CD4-positive, alpha-beta T cell treated with Interleukin-2 at 100 ng/mL for 4 hours (primary cell): ENCODE measurements at regions not wholly inside any gene's neighbourhood (a gene's known extent, or its start where the extent isn't known, plus 50 kb on each side); places are given as distances from the start of the nearest gene placed in this dataset.

Source experiments
- DNase-seq: peaks from one replicate; pipeline ENCODE4 v3.0.0-alpha.2; 2020; ENCODE audit warnings: low spot score

DNA sequence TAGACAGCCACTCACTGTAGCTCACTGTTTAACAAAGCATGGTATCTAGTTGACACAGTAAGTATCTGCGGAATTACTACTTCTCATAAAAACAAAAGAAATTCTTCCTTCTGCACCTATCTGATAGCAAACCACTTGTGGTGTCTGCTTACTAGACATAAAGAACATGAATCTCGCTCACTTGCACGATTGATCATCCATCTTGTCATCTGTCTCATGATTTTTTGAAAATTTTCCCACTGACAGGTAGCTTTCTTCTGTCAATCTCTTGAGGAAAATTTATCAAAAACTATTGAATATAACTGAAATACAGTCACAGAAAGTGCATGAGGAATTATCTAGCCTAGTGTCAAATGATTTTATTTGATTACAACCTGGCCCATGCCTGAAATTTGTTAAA, 291.6 kb upstream of the ANO3 start:
- DNase-seq: no peak

DNA sequence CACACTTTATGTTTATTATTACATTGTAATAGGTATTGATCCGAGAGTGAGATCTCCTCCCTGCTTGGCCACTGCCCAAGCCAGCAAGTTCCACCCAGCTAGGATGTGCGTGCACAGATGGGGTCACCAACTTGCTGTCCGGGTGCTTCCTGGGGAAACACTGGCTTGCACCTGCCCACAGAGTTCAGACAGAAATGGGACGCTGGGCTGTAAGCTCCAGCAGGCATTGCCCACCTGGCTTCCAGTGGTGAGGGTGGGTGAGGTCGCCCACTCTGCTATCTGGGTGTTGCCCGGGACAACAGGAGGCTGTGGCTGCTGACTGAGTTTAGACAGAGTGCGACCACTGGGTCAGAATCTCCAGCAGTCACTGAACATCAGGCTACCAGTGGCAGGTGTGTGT, 289.8 kb upstream of the ANO3 start:
- no peak for DNase-seq

DNA sequence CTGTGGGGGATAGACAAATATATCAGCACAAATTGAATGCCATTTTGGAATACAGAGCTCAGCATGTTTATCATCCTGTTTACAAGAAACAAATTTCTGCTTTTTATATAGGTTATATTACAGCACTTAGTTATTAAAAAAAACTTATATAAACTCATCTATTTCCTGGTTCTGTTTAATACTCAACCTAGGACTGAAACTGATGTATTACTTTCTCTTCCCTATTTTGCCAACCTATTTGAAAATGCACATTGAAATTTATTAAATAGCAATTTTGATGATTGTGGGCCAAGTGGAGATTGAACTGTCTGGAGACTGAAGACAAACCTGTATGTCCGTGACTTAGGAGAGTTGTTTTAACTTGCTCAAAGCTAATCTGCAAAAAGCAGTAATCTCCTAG, 288.3 kb upstream of the ANO3 start:
- no peak for DNase-seq

DNA sequence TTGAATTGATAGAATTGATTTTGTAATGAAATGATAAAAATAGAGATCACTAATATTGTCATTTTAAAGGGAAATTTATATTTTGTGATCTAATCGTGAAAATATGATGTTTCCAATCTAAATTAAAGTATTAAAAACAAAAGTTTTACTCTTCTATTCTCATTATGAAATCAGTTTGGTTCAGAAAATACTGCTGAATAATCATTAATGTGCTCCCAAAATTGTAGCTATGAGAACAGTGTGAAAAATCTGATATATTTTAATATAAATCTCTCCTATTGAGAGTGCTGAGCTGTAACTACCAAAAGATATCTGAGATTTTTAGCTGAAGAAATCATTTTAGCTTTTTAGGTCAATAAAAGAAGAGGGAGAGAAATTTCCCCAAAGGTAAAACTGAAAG, 287.5 kb upstream of the ANO3 start:
- no peak for DNase-seq

DNA sequence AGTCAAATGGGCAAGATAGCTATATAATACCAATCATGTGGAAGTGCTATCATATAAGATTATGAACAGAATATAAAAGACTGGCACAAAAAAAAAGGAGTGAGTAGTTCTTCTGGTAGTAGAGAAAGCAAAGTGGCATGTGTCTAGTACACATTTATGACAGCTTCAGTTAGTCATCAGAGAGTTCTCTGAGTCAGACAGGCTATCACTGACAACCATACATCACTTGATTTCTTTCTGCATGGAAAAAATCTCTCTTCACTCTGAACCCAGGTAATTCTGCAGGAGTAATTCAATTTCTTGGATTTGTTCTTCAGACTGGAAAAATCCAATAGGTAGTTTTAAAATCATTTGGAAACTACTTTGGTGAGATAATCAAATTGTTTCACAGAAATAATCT, 286.8 kb upstream of the ANO3 start:
- DNase-seq: no peak

DNA sequence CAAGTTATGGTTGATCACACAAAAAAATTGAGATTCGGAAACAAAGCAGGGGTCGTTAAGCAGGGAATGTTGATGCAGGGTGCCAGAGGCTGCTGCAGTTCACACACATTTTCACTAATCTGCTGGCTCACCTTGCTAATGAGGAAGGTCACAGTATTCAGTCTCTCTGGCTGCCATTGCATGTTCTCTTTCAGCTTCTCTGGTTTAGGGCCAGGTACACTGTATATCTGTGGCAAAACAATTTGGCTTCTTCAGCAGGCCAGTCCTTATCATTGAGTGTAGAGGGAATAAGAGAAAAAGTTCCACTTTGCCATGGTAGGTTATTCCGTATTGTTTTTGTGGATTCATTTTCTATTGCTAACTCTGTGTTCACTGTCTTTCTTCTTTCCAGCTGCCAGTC, 283.7 kb upstream of the ANO3 start:
- no peak for DNase-seq

DNA sequence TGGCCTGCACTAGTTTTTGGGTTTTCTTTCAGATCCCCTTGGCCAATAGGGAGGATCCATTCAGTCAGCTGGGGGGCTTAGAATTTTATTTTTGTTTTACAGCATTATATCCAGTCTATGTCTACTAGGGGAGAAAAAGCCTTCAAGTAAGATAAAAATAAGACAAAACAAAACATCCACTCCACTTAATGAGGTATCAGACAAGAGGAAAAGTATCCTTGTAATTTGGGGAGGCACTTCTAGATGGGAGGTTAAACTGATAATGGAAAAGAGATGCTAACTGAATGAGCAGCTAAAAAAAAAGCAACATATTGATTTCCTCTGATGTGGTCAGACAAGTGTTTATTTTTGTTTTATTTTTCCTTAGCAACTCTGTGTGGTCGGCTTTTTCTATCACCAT, 278.0 kb upstream of the ANO3 start:
- no peak for DNase-seq

DNA sequence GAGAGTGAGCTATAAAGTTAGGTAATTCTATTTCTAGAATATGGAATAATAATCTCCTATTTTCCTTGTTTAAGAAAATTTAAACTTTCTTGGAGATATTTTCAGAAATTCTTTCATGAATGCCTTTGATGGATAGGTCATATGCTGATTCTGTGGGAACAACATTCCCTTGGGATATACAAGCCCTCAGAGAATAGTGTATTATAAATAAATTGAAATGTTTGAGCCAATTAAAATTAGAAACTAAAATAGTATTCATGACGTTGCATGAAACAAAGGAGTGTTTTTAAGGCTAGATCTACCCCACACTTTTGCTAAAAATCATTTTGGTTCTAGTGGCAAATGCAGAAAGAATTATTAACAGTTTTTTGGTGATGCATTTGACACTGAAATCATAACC, 269.3 kb upstream of the ANO3 start:
- no peak for DNase-seq

DNA sequence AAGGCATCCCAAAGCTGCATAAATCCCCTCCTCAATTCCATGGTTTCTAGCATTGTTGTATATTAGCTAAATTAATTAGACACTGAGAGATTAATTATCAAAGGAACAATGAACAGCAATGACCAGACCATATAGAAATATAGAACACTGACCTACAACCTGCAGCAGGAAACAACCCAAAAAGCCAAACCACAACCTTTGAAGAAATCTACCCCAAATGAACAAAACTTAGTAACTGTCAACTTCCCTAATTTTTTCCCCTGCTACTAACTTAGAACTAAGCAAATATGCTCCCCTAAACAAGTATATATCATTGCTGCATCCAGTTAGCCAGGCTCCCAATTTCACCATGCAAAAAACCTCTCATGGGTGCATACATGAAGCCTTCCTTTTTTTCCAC, 268.0 kb upstream of the ANO3 start:
- no peak for DNase-seq

DNA sequence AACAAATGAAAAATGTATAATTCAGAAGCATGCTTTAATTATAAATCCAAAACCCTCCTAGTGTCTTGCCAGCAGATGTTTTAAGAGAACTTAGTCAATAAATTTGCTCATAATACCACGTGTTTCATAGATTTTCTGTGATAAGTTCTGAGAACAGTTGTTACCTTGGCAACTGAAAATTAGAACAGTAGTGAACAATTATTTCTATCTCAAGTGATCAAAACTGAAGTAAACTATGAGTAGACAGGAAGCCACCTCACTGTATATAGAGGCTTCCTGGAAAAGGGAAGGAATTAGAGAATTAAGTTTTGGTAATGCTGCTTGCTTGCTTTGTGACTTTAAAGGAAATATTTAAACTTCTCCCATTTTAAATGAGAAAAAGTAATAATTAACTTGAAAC, 266.0 kb upstream of the ANO3 start:
- DNase-seq: no peak

DNA sequence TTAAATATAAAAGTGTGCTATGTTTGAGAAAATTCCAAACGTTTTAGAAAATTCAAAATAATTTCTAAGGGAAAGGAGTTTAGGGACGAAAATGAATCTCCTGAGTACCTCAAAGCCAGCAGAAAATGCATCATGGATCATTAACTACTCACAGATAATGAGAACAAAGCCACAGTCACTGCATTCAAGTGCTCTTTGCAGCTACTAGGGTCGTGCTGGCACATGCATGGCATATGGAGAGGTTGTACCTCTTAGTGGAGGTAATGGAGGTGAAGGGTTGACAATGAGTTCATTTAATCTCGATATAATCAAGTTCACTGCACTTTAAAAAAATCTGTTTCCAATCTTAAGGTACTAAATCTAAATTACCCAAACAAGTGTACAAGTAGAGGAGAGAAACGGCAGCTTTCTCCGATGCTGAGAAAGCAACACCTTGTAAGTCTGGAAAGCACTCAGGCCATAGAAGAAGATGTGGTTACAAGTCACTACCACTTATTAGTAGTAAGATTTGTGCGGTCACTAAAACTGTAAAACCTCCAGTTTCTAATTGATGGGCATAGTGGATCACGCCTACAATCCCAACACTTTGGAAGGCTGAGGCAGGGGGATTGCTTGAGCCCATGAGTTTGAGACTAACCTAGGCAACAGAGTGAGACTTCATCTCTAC, 261.1 kb upstream of the ANO3 start:
- DNase-seq: no peak

DNA sequence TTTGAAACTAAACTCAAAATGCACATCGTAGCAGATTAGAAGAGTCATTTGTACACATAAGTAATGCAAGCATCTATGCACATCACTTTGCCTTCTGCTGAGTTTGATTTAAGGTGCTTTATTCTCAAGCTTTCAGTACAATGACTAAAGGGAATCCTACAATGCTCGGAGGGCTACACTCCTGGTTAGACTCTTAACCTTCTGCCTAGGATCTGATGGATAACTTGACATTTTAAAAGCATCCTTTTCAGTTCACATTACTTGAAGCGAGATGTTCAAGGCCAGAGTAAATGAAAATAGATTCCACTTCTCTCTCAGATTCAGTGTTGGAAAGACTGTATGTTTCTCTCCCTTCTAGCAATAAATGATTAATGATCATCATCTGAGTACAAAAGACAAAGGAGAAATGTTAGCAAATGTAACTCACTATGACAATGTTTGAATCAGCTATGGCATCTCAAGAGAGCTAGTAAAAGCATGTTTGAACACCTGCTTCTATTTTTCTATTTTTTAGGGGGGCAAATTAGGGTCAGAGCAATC, 259.2 kb upstream of the ANO3 start:
- DNase-seq: no peak

DNA sequence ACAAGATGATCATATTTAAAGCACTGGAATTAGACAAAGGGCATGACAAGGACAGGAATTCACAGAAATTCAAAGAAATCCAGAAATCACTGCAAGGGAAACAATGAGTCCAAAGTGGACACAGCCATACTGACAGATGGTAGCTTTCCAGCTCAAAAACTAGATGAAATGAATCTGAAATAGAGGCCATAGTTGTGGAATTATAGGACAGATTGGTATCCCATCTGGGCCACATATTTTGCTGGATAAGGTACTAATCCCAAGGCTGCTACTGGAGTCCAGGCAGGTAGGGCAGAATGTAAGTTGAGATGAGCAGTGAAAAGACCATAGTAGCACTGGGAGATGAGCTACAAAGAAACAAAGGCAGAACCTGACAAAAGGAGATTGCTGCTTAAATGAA, 258.3 kb upstream of the ANO3 start:
- DNase-seq: no peak

DNA sequence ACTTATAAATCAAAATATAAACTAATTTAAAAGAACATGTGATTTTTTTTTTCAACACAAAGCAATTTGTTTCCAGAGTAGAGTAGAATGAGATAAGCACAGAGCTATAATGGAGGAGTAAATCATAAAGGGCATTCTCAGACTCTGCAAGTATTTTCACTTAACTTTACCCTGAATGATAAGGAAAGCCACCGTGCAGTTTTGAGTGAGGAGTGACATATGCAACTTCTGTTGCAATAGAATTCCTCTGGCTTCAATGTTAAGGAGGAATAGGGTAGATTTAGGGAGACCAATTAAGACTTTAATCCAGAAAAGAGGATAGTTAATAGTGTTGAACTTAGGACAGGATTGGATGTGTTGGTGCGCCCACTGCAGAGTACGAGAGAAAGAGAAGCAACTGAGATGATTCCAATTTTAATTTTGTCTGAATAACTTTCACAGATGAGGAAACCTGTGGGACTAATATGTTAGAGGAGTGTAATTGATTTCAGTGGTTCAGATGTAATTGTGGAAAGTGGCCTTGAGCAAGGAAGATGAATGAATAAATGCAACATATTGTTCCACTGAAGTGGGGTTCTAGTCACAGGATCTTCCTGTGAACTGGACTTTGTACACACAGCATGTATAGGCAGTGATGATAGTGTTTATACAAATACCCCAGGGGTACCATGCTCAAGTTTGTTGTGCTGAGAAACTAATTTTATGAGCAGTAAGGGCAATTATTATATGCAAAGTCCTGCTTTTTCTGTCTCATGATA, 255.5 kb upstream of the ANO3 start:
- DNase-seq: no peak

DNA sequence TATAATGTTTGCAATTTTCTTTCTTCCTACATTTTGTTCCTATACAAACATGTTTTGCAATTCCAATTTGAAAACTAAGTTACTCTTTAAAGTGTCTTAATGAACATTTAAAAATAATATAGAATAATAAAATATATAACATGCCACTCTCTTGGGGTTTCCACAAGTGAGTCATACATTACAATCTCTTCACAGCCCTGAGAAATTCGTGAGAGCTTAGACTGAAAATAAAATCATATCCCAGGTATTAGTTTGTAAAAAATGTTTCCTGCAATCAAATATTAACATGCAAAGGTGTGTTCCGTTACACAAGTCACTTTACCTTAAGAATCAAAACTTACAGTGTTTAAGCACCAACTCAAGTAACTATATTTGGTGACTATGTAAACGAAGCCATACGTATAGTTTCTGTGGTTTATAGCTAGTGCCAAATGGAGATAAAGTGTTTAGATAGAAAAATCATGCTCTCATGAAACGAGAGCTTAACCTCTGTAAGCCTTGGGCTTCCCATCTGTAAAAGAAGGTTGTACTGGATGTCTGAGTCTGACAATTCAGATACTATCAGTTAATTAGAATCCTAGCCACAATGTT, 253.6 kb upstream of the ANO3 start:
- no peak for DNase-seq

DNA sequence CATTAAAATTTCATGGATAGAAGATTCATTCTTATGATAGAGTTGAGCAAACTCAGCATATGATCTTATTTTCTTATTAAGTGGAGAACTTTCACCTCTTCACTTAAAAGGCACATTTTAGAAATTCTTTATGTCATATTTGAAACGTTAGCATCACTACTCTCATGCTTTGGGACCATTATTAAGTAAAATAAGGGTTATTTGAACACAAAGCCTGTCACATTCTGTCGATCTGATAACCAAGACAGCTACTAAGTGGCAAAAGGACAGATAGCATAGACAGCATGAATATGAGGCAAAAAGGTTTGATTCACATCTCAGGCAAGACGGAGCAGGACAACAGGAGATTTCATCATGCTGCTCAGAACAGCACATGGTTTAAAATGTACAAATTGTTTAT, 247.6 kb upstream of the ANO3 start:
- no peak for DNase-seq

DNA sequence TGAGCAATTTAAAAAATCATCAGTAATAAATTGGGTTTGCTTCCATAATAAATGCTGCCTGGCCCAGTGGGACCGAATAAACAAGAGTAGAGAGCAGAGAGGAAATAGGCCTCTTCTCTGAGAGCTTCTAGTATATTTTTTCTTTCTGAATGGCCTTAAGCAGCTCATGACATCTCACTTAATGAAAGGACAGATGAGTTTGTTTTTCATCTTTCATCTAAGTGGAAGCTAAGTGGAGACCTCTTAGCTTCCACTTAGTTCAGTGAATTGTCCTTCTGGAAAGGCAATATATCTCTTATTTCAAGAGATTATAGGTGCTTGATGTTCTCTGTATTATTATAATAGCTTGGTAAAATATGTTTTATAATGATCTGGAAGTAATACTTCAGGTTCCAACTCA, 245.9 kb upstream of the ANO3 start:
- DNase-seq: no peak

DNA sequence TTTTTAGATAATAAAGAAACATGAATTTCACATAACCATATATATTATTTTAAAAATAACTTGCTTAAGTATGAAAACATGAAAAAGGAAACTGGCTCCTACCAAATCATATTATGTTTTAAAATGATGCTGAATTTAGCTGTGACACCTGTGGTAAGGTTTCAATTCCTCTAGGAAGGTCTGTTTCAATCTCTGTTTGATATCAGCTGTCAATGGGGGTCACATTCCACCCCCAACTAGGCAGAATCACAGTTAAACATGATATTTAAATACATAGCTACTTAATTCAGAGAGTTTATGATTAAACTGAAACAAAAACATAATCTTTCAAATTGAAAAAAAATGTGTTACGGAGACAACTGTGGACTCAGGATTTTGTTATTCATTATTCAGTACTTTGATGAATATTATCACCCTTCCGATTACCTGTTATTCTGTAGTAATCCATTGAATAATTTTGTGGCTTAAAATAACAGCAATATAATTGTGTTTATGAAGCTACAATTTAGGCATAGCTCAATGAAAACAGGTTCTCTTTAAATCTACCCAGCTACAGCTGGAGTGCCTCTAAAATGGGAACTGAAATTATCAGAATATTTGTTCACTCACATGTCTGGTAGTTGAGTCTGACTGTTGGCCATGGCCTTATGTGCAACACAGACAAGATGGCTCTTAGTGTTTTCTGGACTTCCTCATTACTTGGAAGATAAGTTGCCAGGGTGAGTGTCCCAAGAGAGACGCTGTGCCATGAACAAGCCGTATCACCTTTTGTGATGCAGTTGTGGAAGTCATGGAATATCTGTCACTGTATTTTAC, 244.6 kb upstream of the ANO3 start:
- DNase-seq: no peak

DNA sequence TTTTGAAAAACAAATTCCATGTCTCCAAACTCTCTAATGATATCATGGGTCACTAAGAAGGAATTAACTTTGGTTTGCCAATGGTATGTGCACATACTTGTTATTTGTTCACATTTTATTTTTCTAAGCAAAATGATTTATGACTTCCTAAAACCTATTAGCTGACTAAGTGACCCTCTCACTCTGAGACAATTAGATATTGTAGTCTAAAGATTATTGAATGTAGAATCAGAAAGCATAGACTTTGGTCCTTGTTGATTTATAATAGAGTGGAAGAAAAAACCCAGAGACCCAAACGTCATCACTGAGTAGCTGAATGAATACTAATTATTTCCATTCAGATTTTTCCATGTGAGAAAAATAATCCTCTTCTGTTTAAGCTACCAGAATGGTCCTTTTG, 243.5 kb upstream of the ANO3 start:
- DNase-seq: no peak

DNA sequence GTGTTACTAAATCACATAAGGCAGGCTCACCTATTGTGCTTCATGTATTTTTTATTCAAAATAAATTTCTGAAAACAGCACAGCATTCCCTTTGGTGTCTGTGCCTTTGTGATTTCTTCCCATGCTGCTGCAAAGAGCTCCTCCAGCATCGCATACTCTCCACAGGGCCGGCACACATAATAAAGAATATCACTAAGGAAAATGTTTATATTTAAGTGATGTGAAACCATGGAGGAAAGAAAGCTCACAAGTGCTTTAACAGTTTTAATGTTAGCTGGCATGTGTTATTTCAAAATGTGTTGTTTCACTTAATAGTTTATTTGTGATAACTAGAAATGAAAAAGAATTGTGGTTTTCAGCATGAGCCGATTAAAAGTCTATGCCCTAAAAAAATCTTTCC, 241.3 kb upstream of the ANO3 start:
- DNase-seq: no peak

DNA sequence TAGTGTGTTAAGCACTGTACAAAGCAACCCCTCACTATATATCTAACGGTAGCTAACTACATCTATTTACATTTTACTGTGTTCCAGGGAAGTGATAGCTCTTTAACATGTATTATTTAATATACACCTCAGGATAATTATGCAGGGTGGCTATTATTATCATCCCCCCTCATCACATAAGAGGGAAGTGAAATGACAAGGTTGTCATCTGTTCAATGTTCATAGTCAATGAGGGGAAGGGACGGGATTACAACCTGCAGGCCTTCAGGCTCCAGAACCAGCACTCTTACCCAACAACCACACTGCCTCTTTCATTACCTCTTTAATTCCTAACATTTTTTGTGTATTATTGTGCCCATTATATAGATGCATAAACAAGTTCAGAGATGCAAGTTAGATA, 238.7 kb upstream of the ANO3 start:
- no peak for DNase-seq

DNA sequence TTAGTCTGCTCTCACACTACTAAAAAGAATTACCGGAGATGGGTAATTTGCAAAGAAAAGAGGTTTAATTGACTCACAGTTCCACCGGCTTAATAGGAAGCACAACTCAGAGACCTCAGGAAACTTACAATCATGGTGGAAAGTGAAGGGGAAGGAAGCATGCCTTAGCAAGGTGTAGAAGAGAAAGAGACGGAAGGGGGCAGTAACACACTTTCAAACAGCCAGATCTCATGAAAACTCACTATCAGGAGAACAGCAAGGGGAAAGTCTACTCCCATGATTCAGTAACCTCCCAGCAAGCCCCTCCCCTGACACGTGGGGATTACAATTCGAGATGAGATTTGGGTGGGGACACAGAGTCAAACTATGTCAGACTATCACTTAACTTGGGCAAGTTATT, 236.6 kb upstream of the ANO3 start:
- no peak for DNase-seq

DNA sequence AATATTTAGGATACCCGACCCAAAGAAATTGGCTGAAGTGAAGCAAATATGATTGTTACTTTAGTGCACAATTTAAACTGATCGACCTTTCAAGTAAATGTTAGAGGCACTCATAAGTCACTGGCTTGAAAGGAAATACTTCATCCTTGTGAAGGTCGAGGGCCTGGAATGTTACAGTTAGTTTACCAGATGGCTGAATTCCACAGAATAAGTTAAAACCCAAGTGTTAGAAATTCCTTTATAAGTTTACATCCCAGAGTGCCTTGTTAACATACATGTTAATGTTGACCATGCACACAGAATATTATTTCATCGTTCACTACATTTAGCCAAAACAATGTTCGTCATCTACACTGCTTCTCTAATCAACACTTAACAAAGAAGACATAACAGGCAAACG, 235.5 kb upstream of the ANO3 start:
- DNase-seq: no peak
